ENCODE measurements at regions not wholly inside any gene's neighbourhood (a gene's known extent, or its start where the extent isn't known, plus 50 kb on each side); places are given as distances from the start of the nearest gene placed in this dataset.

DNA sequence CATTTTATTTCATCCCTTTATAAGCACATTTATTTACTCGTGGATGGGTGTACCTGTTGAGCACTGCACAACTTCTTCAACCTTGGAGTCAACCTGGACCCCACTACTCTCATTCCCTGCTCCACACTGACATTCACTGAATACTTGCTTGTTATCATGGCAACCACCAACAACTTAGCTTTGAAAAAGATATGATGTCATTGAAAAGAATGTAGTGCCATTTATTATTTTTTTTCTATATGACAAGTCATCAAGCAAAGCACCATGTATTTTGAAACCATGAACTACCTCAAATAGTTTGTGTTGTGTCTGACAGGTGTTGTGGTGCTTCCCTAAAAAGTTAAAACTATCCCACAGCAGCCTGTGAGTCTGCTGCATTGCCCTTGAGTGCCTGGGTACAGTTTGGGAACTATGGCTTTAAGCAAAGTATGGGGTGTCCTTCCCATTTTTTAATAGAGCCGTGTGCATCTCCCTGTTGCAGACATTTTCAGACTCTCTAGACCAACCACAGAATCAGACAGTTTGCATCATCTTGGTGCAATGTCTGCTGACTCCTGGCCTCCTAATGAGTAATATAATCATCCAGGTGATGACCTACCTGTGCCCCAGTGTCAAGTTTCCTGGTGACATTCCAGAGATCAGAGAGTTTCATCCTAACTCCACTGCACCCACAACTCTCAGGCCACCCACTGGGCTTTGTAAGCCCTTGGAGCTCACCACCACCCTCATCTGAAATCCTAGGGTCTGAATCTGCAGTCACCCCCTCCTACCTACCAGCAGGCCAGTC, 339.7 kb upstream of the PROX1 start:
- Mint-ChIP-seq H3K4me3 (no peak overlapping the region), H3K27me3 (ENCODE audit: low read depth) (peaks cover 23% of the 10 kb centered on the region), H3K4me1 (no peaks in the 10 kb centered on the region), H3K9me3 (peaks cover 4% of the 10 kb centered on the region), H3K27ac (no peak overlapping the region), H3K36me3 (no peaks in the 10 kb centered on the region)
- no peak for DNase-seq (ENCODE audit: low spot score in 2 of 2, unreplicated experiment in 2 of 2)
- TF ChIP-seq, protein P1, sequence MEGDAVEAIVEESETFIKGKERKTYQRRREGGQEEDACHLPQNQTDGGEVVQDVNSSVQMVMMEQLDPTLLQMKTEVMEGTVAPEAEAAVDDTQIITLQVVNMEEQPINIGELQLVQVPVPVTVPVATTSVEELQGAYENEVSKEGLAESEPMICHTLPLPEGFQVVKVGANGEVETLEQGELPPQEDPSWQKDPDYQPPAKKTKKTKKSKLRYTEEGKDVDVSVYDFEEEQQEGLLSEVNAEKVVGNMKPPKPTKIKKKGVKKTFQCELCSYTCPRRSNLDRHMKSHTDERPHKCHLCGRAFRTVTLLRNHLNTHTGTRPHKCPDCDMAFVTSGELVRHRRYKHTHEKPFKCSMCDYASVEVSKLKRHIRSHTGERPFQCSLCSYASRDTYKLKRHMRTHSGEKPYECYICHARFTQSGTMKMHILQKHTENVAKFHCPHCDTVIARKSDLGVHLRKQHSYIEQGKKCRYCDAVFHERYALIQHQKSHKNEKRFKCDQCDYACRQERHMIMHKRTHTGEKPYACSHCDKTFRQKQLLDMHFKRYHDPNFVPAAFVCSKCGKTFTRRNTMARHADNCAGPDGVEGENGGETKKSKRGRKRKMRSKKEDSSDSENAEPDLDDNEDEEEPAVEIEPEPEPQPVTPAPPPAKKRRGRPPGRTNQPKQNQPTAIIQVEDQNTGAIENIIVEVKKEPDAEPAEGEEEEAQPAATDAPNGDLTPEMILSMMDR (IDR thresholded peaks at IDR 0.05; ENCODE audit: unreplicated experiment), result no peak

DNA sequence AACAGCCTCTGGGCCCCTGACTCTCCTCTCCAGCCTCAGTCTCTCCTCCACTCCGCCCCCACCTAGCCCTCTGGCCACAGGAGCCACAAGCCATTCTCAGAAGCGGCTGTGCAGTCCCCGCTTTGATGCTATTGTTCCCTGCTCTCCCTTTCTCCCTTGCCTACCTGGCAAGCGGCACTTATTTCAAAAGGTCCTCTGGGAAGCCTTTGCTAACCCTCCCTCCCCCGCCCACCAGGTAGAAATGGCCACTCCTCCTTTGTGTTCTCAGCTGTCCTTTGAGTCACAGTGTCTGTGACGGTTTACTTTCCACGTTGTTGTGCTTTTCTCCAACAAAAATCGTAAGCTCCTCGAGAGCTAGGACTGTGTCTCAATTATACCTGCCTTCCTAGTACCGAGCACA, 338.4 kb upstream of the PROX1 start:
- Mint-ChIP-seq H3K4me3 (no peak overlapping the region), H3K27ac (no peak overlapping the region), H3K27me3 (ENCODE audit: low read depth) (peaks cover 23% of the 10 kb centered on the region), H3K4me1 (no peaks in the 10 kb centered on the region), H3K9me3 (no peaks in the 10 kb centered on the region), H3K36me3 (no peaks in the 10 kb centered on the region)
- DNase-seq (ENCODE audit: low spot score in 2 of 2, unreplicated experiment in 2 of 2), result no peak
- TF ChIP-seq, protein P1 (IDR thresholded peaks at IDR 0.05; ENCODE audit: unreplicated experiment), result no peak

DNA sequence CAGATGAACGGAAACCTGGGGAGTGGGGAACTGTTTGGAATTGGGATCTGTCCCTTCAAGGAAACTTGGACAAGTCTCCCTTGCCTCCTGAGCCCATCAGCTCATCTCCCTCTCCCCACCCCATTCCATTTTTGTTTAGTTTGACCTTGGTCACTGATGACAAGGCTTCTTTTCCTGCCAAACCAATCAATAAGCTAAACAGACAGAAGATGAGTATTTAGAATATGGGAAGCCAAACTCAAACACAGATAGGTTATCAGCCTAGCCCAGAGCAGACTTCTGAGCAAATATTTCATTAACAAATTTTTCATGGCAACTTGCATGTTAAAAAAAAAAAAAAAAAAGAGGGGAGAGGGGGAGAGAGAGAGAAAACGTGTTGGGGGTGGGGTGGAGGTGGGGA, 337.2 kb upstream of the PROX1 start:
- Mint-ChIP-seq H3K4me1 (no peaks in the 10 kb centered on the region), H3K4me3 (no peak overlapping the region), H3K27me3 (ENCODE audit: low read depth) (peaks cover 19% of the 10 kb centered on the region), H3K9me3 (no peaks in the 10 kb centered on the region), H3K36me3 (no peaks in the 10 kb centered on the region), H3K27ac (no peak overlapping the region)
- TF ChIP-seq, protein P1 (IDR thresholded peaks at IDR 0.05; ENCODE audit: unreplicated experiment), result no peak
- DNase-seq (ENCODE audit: low spot score in 2 of 2, unreplicated experiment in 2 of 2), result no peak

DNA sequence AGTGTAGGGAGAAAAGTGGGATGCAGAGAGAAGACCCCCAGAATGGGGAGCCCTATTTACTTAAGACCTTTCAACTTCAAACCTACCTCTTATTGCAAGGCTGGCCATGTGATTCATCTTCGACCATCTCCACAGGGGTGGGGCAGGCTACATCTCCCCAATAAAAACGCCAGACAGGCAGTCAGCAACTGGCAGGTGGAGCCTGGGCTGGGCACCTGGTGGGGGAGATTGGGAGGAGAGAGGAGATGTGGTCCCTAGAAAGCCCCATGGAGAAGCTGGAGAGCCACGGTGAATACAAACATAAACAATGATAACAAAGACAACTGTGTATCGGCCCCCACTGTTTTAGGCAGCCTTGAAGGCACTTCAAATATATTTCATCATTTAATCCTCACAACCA, 336.7 kb upstream of the PROX1 start:
- no peak for DNase-seq (ENCODE audit: low spot score in 2 of 2, unreplicated experiment in 2 of 2)
- Mint-ChIP-seq H3K27ac (no peak overlapping the region), H3K9me3 (no peaks in the 10 kb centered on the region), H3K36me3 (no peaks in the 10 kb centered on the region), H3K4me3 (no peak overlapping the region), H3K4me1 (no peaks in the 10 kb centered on the region), H3K27me3 (ENCODE audit: low read depth) (peaks cover 18% of the 10 kb centered on the region)
- TF ChIP-seq, protein P1 (IDR thresholded peaks at IDR 0.05; ENCODE audit: unreplicated experiment), result no peak

DNA sequence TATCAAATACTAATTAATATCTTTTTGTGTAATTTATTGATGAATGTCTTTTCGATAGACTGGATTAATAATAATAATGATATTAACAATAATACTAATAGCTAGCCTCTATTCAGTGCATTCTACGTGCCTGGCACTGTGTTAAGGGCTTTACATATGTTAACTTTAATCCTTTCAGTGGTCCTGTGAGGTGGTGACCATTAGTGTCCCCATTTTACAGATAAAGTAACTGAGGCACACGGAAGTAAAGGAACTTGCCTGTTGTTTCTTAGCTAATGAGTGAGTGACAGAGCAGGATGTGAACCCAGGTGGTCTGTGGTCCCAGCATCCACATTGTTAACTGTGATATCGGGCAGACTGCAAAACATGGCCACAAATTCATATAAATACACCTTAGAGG, 335.7 kb upstream of the PROX1 start:
- Mint-ChIP-seq H3K27ac (no peak overlapping the region), H3K27me3 (ENCODE audit: low read depth) (peaks cover 18% of the 10 kb centered on the region), H3K4me3 (no peak overlapping the region), H3K36me3 (no peaks in the 10 kb centered on the region), H3K9me3 (no peaks in the 10 kb centered on the region), H3K4me1 (no peaks in the 10 kb centered on the region)
- TF ChIP-seq, protein P1 (IDR thresholded peaks at IDR 0.05; ENCODE audit: unreplicated experiment), result no peak
- DNase-seq (ENCODE audit: low spot score in 2 of 2, unreplicated experiment in 2 of 2), result no peak

Measured in mesothelial cell of epicardium (in vitro differentiated cells).